ENCODE measurements at regions not wholly inside any gene's neighbourhood (a gene's known extent, or its start where the extent isn't known, plus 50 kb on each side); places are given as distances from the start of the nearest gene placed in this dataset.

- H3K27me3 ChIP-seq (replicated peaks in 1 of 4; ENCODE audit: control insufficient read depth in 3 of 4, extremely low read depth in 1 of 4, insufficient read depth in 3 of 4, low read length in 3 of 4) = no peaks in the 10 kb centered on the region
- H3K4me3 ChIP-seq (ENCODE audit: extremely low read depth in 1 of 4, insufficient read depth in 2 of 4, low read depth in 3 of 4, low read length in 4 of 4) = no peak overlapping the region
- ChIA-PET POLR2A (ENCODE audit: partially characterized antibody) (interaction anchor here (1.5 kb wide), 1 partner anchor 14 kb away, joined by 5 read pairs; no protein-coding TSS in a partner anchor), CTCF (ENCODE audit: partially characterized antibody) (interaction anchor here (1.6 to 3.7 kb wide), 3 partner anchors 13 to 165 kb away, joined by 5 to 19 read pairs (median 6); no protein-coding TSS in a partner anchor)
- H3K23me2 ChIP-seq (ENCODE audit: low read depth, low read length) = peaks cover 3% of the 10 kb centered on the region; the same call in 1 of the 2 replicates
- peaks cover 0 to 22% (median 11%) of the 10 kb centered on the region in 4 experiments; a peak in 6 of 7 replicates for H3K4me1 ChIP-seq (replicated peaks in 1 of 4; ENCODE audit: control insufficient read depth in 3 of 4, insufficient read depth in 4 of 4, low read length in 3 of 4)
- FAIRE-seq (no peak), DNase-seq (ENCODE audit: low read depth in 1 of 2, low spot score in 2 of 2) (no peak)
- no peak overlapping the region for H2BK5ac ChIP-seq (ENCODE audit: low read depth, low read length)
- no peak overlapping the region for H2AK5ac ChIP-seq (ENCODE audit: low read depth, low read length)
- H3K27ac ChIP-seq (ENCODE audit: low read depth, low read length) = no peak overlapping the region
- H3K9me3 ChIP-seq (ENCODE audit: insufficient read depth in 2 of 2, low read depth in 1 of 2, low read length in 1 of 2) = no peaks in the 10 kb centered on the region
- no peak overlapping the region for H4K8ac ChIP-seq (ENCODE audit: extremely low read depth, insufficient read depth, low read length)
- H2AFZ ChIP-seq (ENCODE audit: low read length) = no peak overlapping the region
- no peak overlapping the region for H3K9ac ChIP-seq (replicated peaks in 1 of 4; ENCODE audit: extremely low read depth in 1 of 4, low read depth in 3 of 4, low read length in 3 of 4)
- H2BK120ac ChIP-seq (replicated peaks; ENCODE audit: low read depth, low read length) = no peak overlapping the region
- H4K5ac ChIP-seq (ENCODE audit: insufficient read length, low read depth, low read length) = no peak overlapping the region
- no peak overlapping the region for H3K14ac ChIP-seq (ENCODE audit: insufficient read length)
- no peaks in the 10 kb centered on the region for H3K79me1 ChIP-seq (ENCODE audit: low read depth, low read length)
- TF ChIP-seq RBBP5 (IDR thresholded peaks at IDR 0.05; ENCODE audit: borderline replicate concordance, low read depth, low read length) = no peak
- no peak for TF ChIP-seq KDM1A (IDR thresholded peaks at IDR 0.05; ENCODE audit: borderline replicate concordance, low read length)
- no peak for TF ChIP-seq GABPA (IDR thresholded peaks at IDR 0.05; ENCODE audit: borderline replicate concordance, insufficient read depth, low read length)
- TF ChIP-seq TAF1 (IDR thresholded peaks at IDR 0.05; ENCODE audit: low read depth, low read length) = no peak
- TF ChIP-seq RXRA (IDR thresholded peaks at IDR 0.05; ENCODE audit: insufficient read depth, low read depth, low read length) = no peak
- no peak for TF ChIP-seq EZH2 (IDR thresholded peaks at IDR 0.05; ENCODE audit: low read depth, low read length, severe bottlenecking)
- no peak for TF ChIP-seq CREB1 (IDR thresholded peaks at IDR 0.05)
- no peak for TF ChIP-seq NRF1 (IDR thresholded peaks at IDR 0.05; ENCODE audit: low read depth, low read length)
- TF ChIP-seq SP1 (IDR thresholded peaks at IDR 0.05; ENCODE audit: low read depth, low read length) = no peak
- no peak for TF ChIP-seq ASH2L (IDR thresholded peaks at IDR 0.05; ENCODE audit: low read length)
- no peak overlapping the region for H2BK12ac ChIP-seq (ENCODE audit: low read depth, low read length)
- no peak overlapping the region for H2BK20ac ChIP-seq (ENCODE audit: low read length)
- H3K79me2 ChIP-seq (ENCODE audit: control insufficient read depth in 1 of 2, insufficient read depth in 2 of 2, low read length in 2 of 2) = no peaks in the 10 kb centered on the region
- WGBS, 2 experiments (ENCODE audit: extremely low coverage in 1 of 2, insufficient coverage in 1 of 2, insufficient read length in 1 of 2, insufficient replicate concordance in 2 of 2, low coverage in 1 of 2, low lambda C conversion rate in 2 of 2, missing lambda C conversion rate in 1 of 2) = 89% methylated on average over 7 of the region's 7 CpGs; no CpG with 5 or more reads in 1 of the 2 experiments
- no peak overlapping the region for H3K4ac ChIP-seq (replicated peaks; ENCODE audit: insufficient read length, low read depth, low read length)
- H3K23ac ChIP-seq (ENCODE audit: insufficient read length) = no peak overlapping the region
- no peak overlapping the region for H3K4me2 ChIP-seq (ENCODE audit: insufficient read depth in 1 of 2, low read depth in 2 of 2, low read length in 2 of 2)
- H3K56ac ChIP-seq (replicated peaks; ENCODE audit: insufficient read length, low read depth, low read length) = no peak overlapping the region
- H3K18ac ChIP-seq (ENCODE audit: extremely low read depth, low read length) = no peak overlapping the region
- H4K20me1 ChIP-seq (replicated peaks in 1 of 2; ENCODE audit: control insufficient read depth in 1 of 2, insufficient read depth in 2 of 2, low read length in 2 of 2) = peaks cover 0 to 2% of the 10 kb centered on the region in 2 experiments
- H3K36me3 ChIP-seq (ENCODE audit: control insufficient read depth in 2 of 4, insufficient read depth in 4 of 4, low read length in 3 of 4) = no peaks in the 10 kb centered on the region
- no peak overlapping the region for H2BK15ac ChIP-seq (ENCODE audit: low read length)
- H4K91ac ChIP-seq (replicated peaks; ENCODE audit: insufficient read length, low read length) = no peak overlapping the region
These were observed 175.4 kb upstream of the LINGO1 start for GRCh38 chr15:77808075-77808474.

All from H1 (cell line).